ENCODE measurements at regions not wholly inside any gene's neighbourhood (a gene's known extent, or its start where the extent isn't known, plus 50 kb on each side); places are given as distances from the start of the nearest gene placed in this dataset.

- TF ChIP-seq CTCF (IDR thresholded peaks at IDR 0.05 in 4 of 5, conservative IDR thresholded peaks at IDR 0.05 in 1 of 5): no peak
- TF ChIP-seq POLR2A (IDR thresholded peaks at IDR 0.05): no peak
Observed at GRCh38 chr10:4754143-4754542, 71.9 kb upstream of the AKR1E2 start.
